H1 (cell line): ENCODE measurements at regions not wholly inside any gene's neighbourhood (a gene's known extent, or its start where the extent isn't known, plus 50 kb on each side); places are given as distances from the start of the nearest gene placed in this dataset.

ENCODE experiments used
- CTCF ChIA-PET: fragments of 300-600 bp; sonication (Branson Sonifier 250); formaldehyde crosslinking; loops from one replicate; lab custom pipeline; 2021; ENCODE audit not compliant: partially characterized antibody; lab: Charles Lee
- POLR2A ChIA-PET: fragments of 300-600 bp; sonication (Branson Sonifier 250); formaldehyde crosslinking; loops from one replicate; lab custom pipeline; 2021; ENCODE audit warnings: inconsistent platforms; ENCODE audit not compliant: partially characterized antibody; lab: Charles Lee
- DNase-seq, 2 experiments: peaks; one replicate each; pipeline versions ENCODE4 v3.0.0 to v3.0.0-alpha.2; 2010 to 2022; ENCODE audit warnings: low spot score in 2 of 2, low read depth in 1 of 2, mixed read lengths in 1 of 2
- FAIRE-seq: peaks from 2 replicates; lab custom pipeline; 2011; peaks lifted over from hg19 to GRCh38; lab: Jason Lieb, UNC
- H2AFZ ChIP-seq: 2 replicates; pipeline ENCODE4 v1.8.1; 2012; ENCODE audit warnings: low read length, inconsistent platforms
- H2AK5ac ChIP-seq: 2 replicates; pipeline ENCODE4 v1.6.1; 2013; ENCODE audit warnings: low read depth, low read length
- H2BK120ac ChIP-seq: replicated peaks from 2 replicates; pipeline ENCODE3; 2013; ENCODE audit warnings: low read depth, low read length, inconsistent platforms
- H2BK12ac ChIP-seq: 2 replicates; pipeline ENCODE4 v1.6.1; 2013; ENCODE audit warnings: low read depth, low read length
- H2BK15ac ChIP-seq: 2 replicates; pipeline ENCODE4 v1.6.1; 2013; ENCODE audit warnings: low read length
- H2BK20ac ChIP-seq: 2 replicates; pipeline ENCODE4 v1.6.1; 2013; ENCODE audit warnings: low read length
- H2BK5ac ChIP-seq: 2 replicates; pipeline ENCODE4 v1.6.1; 2013; ENCODE audit warnings: low read depth, low read length
- H3K14ac ChIP-seq: 2 replicates; pipeline ENCODE4 v1.6.1; 2013; ENCODE audit warnings: inconsistent platforms; ENCODE audit not compliant: insufficient read length
- H3K18ac ChIP-seq: 2 replicates; pipeline ENCODE4 v1.6.1; 2013; ENCODE audit warnings: low read length; ENCODE audit errors: extremely low read depth
- H3K23ac ChIP-seq: 2 replicates; pipeline ENCODE4 v1.6.1; 2013; ENCODE audit warnings: inconsistent platforms; ENCODE audit not compliant: insufficient read length
- H3K23me2 ChIP-seq: 2 replicates; pipeline ENCODE4 v1.6.1; 2013; ENCODE audit warnings: low read depth, low read length
- H3K27ac ChIP-seq: 2 replicates; pipeline ENCODE4 v1.6.1; 2011; ENCODE audit warnings: low read depth, low read length, inconsistent platforms
- H3K27me3 ChIP-seq, 4 experiments: replicated peaks in 1 of 4; 1 replicate in 1 of 4; 2 replicates in 3 of 4; pipeline versions ENCODE4 v1.6.1 to v1.8.1; 2011 to 2013; ENCODE audit warnings: low read length in 3 of 4, mild to moderate bottlenecking in 3 of 4, inconsistent platforms in 2 of 4, mixed read lengths in 2 of 4, moderate library complexity in 1 of 4; ENCODE audit not compliant: control insufficient read depth in 3 of 4, insufficient read depth in 3 of 4; ENCODE audit errors: extremely low read depth in 1 of 4
- H3K36me3 ChIP-seq, 4 experiments: 2 replicates each; pipeline versions ENCODE4 v1.6.1 to v1.8.1; 2011 to 2013; ENCODE audit warnings: mild to moderate bottlenecking in 4 of 4, low read length in 3 of 4, moderate library complexity in 2 of 4, control low read depth in 1 of 4, inconsistent platforms in 1 of 4; ENCODE audit not compliant: insufficient read depth in 4 of 4, control insufficient read depth in 2 of 4
- H3K4ac ChIP-seq: replicated peaks from 2 replicates; pipeline ENCODE3; 2013; ENCODE audit warnings: low read length, low read depth, mixed read lengths, inconsistent platforms; ENCODE audit not compliant: insufficient read length
- H3K4me1 ChIP-seq, 4 experiments: replicated peaks in 1 of 4; 1 replicate in 1 of 4; 2 replicates in 3 of 4; pipeline versions ENCODE4 v1.6.1 to v1.8.1; 2011 to 2013; ENCODE audit warnings: low read length in 3 of 4, inconsistent platforms in 2 of 4, mixed read lengths in 1 of 4; ENCODE audit not compliant: insufficient read depth in 4 of 4, control insufficient read depth in 3 of 4
- H3K4me2 ChIP-seq, 2 experiments: 2 replicates each; pipeline versions ENCODE4 v1.6.1 to v1.8.1; 2011 to 2013; ENCODE audit warnings: low read depth in 2 of 2, low read length in 2 of 2, control low read depth in 1 of 2, inconsistent platforms in 1 of 2, mild to moderate bottlenecking in 1 of 2; ENCODE audit not compliant: insufficient read depth in 1 of 2
- H3K4me3 ChIP-seq, 4 experiments: fragments of 200-600, 300-600 bp in 1 of 4; sonication (generic), shearing (Covaris generic), sonication (Bioruptor Twin) in 1 of 4; 2 replicates each; pipeline versions ENCODE4 v1.5.1 to v1.8.1; 2011 to 2016; ENCODE audit warnings: low read length in 4 of 4, low read depth in 3 of 4, control low read depth in 2 of 4, inconsistent platforms in 2 of 4, mild to moderate bottlenecking in 2 of 4, mixed read lengths in 1 of 4, moderate library complexity in 1 of 4; ENCODE audit not compliant: insufficient read depth in 2 of 4; ENCODE audit errors: extremely low read depth in 1 of 4
- H3K56ac ChIP-seq: replicated peaks from 2 replicates; pipeline ENCODE3; 2013; ENCODE audit warnings: low read depth, mild to moderate bottlenecking, mixed read lengths, low read length, inconsistent platforms; ENCODE audit not compliant: insufficient read length
- H3K79me1 ChIP-seq: 2 replicates; pipeline ENCODE4 v1.6.1; 2013; ENCODE audit warnings: low read depth, low read length, control low read depth
- H3K79me2 ChIP-seq, 2 experiments: 2 replicates each; pipeline versions ENCODE4 v1.6.1 to v1.8.1; 2012 to 2013; ENCODE audit warnings: low read length in 2 of 2, mild to moderate bottlenecking in 2 of 2, inconsistent platforms in 1 of 2; ENCODE audit not compliant: insufficient read depth in 2 of 2, control insufficient read depth in 1 of 2
- H3K9ac ChIP-seq, 4 experiments: replicated peaks in 1 of 4; 1 replicate in 1 of 4; 2 replicates in 3 of 4; pipeline versions ENCODE4 v1.6.1 to v1.8.1; 2011 to 2013; ENCODE audit warnings: low read depth in 3 of 4, low read length in 3 of 4, control low read depth in 2 of 4, mild to moderate bottlenecking in 2 of 4, moderate library complexity in 2 of 4, inconsistent platforms in 1 of 4; ENCODE audit errors: extremely low read depth in 1 of 4
- H3K9me3 ChIP-seq, 2 experiments: 2 replicates each; pipeline versions ENCODE4 v1.6.1 to v1.8.1; 2012 to 2013; ENCODE audit warnings: mild to moderate bottlenecking in 2 of 2, moderate library complexity in 2 of 2, control low read depth in 1 of 2, inconsistent platforms in 1 of 2, low read depth in 1 of 2, low read length in 1 of 2, mixed read lengths in 1 of 2; ENCODE audit not compliant: insufficient read depth in 2 of 2
- H4K20me1 ChIP-seq, 2 experiments: replicated peaks in 1 of 2; 2 replicates each; pipeline versions ENCODE3 to v1.8.1; 2011 to 2013; ENCODE audit warnings: inconsistent platforms in 2 of 2, low read length in 2 of 2, mild to moderate bottlenecking in 1 of 2; ENCODE audit not compliant: insufficient read depth in 2 of 2, control insufficient read depth in 1 of 2
- H4K5ac ChIP-seq: 2 replicates; pipeline ENCODE4 v1.6.1; 2013; ENCODE audit warnings: low read length, low read depth, mixed read lengths, inconsistent platforms; ENCODE audit not compliant: insufficient read length
- H4K8ac ChIP-seq: 2 replicates; pipeline ENCODE4 v1.8.0; 2013; ENCODE audit warnings: mild to moderate bottlenecking, moderate library complexity, low read length, inconsistent platforms; ENCODE audit not compliant: insufficient read depth; ENCODE audit errors: extremely low read depth
- H4K91ac ChIP-seq: replicated peaks from 2 replicates; pipeline ENCODE3; 2013; ENCODE audit warnings: low read length, mixed read lengths, inconsistent platforms; ENCODE audit not compliant: insufficient read length
- ATF3 ChIP-seq: IDR thresholded peaks from 2 replicates; pipeline ENCODE4 v1.6.1; 2011; ENCODE audit warnings: low read depth, mild to moderate bottlenecking, low read length; ENCODE audit not compliant: insufficient read depth
- BACH1 ChIP-seq: IDR thresholded peaks from 2 replicates; pipeline ENCODE4 v1.6.1; 2012; ENCODE audit warnings: low read length, improper control_type of control experiment
- CREB1 ChIP-seq: IDR thresholded peaks from 2 replicates; pipeline ENCODE4 v1.6.1; 2012; ENCODE audit warnings: inconsistent platforms
- EP300 ChIP-seq, 2 experiments: IDR thresholded peaks; 1 replicate in 1 of 2; 2 replicates in 1 of 2; pipeline ENCODE4 v1.6.1; 2011 to 2012; ENCODE audit warnings: low read depth in 2 of 2, low read length in 2 of 2, mild to moderate bottlenecking in 2 of 2, borderline replicate concordance in 1 of 2, inconsistent platforms in 1 of 2, moderate library complexity in 1 of 2
- HDAC2 ChIP-seq, 2 experiments: fragments of 300-600 bp in 1 of 2; sonication (generic) in 1 of 2; IDR thresholded peaks; 2 replicates each; pipeline ENCODE4 v1.6.1; 2011 to 2012; ENCODE audit warnings: low read depth in 2 of 2, low read length in 2 of 2, mild to moderate bottlenecking in 2 of 2, moderate library complexity in 2 of 2, borderline replicate concordance in 1 of 2, inconsistent platforms in 1 of 2
- KDM4A ChIP-seq: IDR thresholded peaks from one replicate; pipeline ENCODE4 v1.7.1; 2012; ENCODE audit warnings: low read depth, mild to moderate bottlenecking, moderate library complexity, low read length, inconsistent platforms; ENCODE audit not compliant: severe bottlenecking
- MAX ChIP-seq: IDR thresholded peaks from 2 replicates; pipeline ENCODE4 v1.6.1; 2012; ENCODE audit warnings: inconsistent platforms
- NRF1 ChIP-seq: IDR thresholded peaks from 2 replicates; pipeline ENCODE4 v1.6.1; 2011; ENCODE audit warnings: mild to moderate bottlenecking, low read depth, low read length, improper control_type of control experiment
- POU5F1 ChIP-seq: IDR thresholded peaks from 2 replicates; pipeline ENCODE4 v1.6.1; 2011; ENCODE audit warnings: low read depth, mild to moderate bottlenecking, low read length, moderate library complexity
- RXRA ChIP-seq: IDR thresholded peaks from 2 replicates; pipeline ENCODE4 v1.6.1; 2011; ENCODE audit warnings: low read depth, mild to moderate bottlenecking, low read length, moderate library complexity; ENCODE audit not compliant: insufficient read depth
- SRF ChIP-seq: IDR thresholded peaks from 2 replicates; pipeline ENCODE4 v1.6.1; 2011; ENCODE audit warnings: mild to moderate bottlenecking, low read depth, low read length, moderate library complexity
- TAF1 ChIP-seq: IDR thresholded peaks from 2 replicates; pipeline ENCODE4 v1.6.1; 2011; ENCODE audit warnings: mild to moderate bottlenecking, low read depth, low read length
- YY1 ChIP-seq: IDR thresholded peaks from 2 replicates; pipeline ENCODE4 v1.6.1; 2011; ENCODE audit warnings: low read depth, mild to moderate bottlenecking, low read length
- WGBS, 2 experiments: shearing (Covaris generic) in 1 of 2; methylation state at CpG; one replicate each; pipeline versions ENCODE4 v1.1.6 to v1.1.7; 2013 to 2015; ENCODE audit warnings: low lambda C conversion rate in 2 of 2, mixed read lengths in 2 of 2, inconsistent platforms in 1 of 2, low coverage in 1 of 2, missing lambda C conversion rate in 1 of 2; ENCODE audit not compliant: insufficient replicate concordance in 2 of 2, insufficient coverage in 1 of 2, insufficient read length in 1 of 2; ENCODE audit errors: extremely low coverage in 1 of 2, missing lambda C conversion rate in 1 of 2; 5-methylcytosine and 5-hydroxymethylcytosine counted together

- no peak overlapping the region for H4K91ac ChIP-seq
- no peak for FAIRE-seq
- POLR2A ChIA-PET = no interaction called here
- H3K4me1 ChIP-seq = no peaks in the 10 kb centered on the region
- no peak for TF ChIP-seq POU5F1
- TF ChIP-seq TAF1 = no peak
- no peak for TF ChIP-seq EP300 (IDR thresholded peaks at IDR 0.05; ENCODE audit: borderline replicate concordance in 1 of 2, low read depth in 2 of 2, low read length in 2 of 2)
- no peak for TF ChIP-seq YY1
- TF ChIP-seq SRF = no peak
- no peak for TF ChIP-seq BACH1
- no peak for TF ChIP-seq HDAC2 (IDR thresholded peaks at IDR 0.05; ENCODE audit: borderline replicate concordance in 1 of 2, low read depth in 2 of 2, low read length in 2 of 2)
- TF ChIP-seq NRF1 = no peak
- TF ChIP-seq MAX = no peak
- no peak for TF ChIP-seq KDM4A
- no peak for TF ChIP-seq ATF3
- TF ChIP-seq CREB1 = no peak
- no peak for TF ChIP-seq RXRA
- no peaks in the 10 kb centered on the region for H3K23me2 ChIP-seq
- no peaks in the 10 kb centered on the region for H3K79me1 ChIP-seq
- no peak overlapping the region for H4K5ac ChIP-seq
- no peaks in the 10 kb centered on the region for H3K9me3 ChIP-seq
- no peak overlapping the region for H3K27ac ChIP-seq
- H3K79me2 ChIP-seq = no peaks in the 10 kb centered on the region
- H4K20me1 ChIP-seq = no peaks in the 10 kb centered on the region
- H2AFZ ChIP-seq = no peak overlapping the region
- H2BK120ac ChIP-seq = no peak overlapping the region
- H2BK5ac ChIP-seq = no peak overlapping the region
- no peak overlapping the region for H3K23ac ChIP-seq
- no peak overlapping the region for H3K4me3 ChIP-seq
- no peak overlapping the region for H2BK20ac ChIP-seq
- DNase-seq = no peak
- H3K14ac ChIP-seq = no peak overlapping the region
- H3K18ac ChIP-seq = no peak overlapping the region
- H2AK5ac ChIP-seq = no peak overlapping the region
- H3K4ac ChIP-seq = no peak overlapping the region
- H4K8ac ChIP-seq = no peak overlapping the region
- no peak overlapping the region for H3K4me2 ChIP-seq
- H3K36me3 ChIP-seq = no peaks in the 10 kb centered on the region
- CTCF ChIA-PET = no interaction called here
- no peak overlapping the region for H3K56ac ChIP-seq
- no peaks in the 10 kb centered on the region for H3K27me3 ChIP-seq
- WGBS, 2 experiments = 83% methylated on average over 2 of the region's 2 CpGs; no CpG with 5 or more reads in 1 of the 2 experiments
- no peak overlapping the region for H3K9ac ChIP-seq
- no peak overlapping the region for H2BK12ac ChIP-seq
- no peak overlapping the region for H2BK15ac ChIP-seq
These were observed 405.5 kb upstream of the ACTRT1 start for GRCh38 chrX:128457674-128458073.
